Fibroblast of lung (primary cell): ENCODE measurements at regions not wholly inside any gene's neighbourhood (a gene's known extent, or its start where the extent isn't known, plus 50 kb on each side); places are given as distances from the start of the nearest gene placed in this dataset.
"Not testable (repeated sequence)": the region's sequence is repeated elsewhere in the genome, so short reads cannot be mapped to it uniquely, and the experiment has no call there.

ENCODE experiments used
- DNase-seq, 2 donors: peaks; one replicate each; pipeline versions ENCODE4 v3.0.0 to v3.0.0-alpha.2; 2010; ENCODE audit warnings: low read depth in 2 of 2
- H2AFZ ChIP-seq: 2 replicates; pipeline ENCODE4 v1.5.1; 2012; ENCODE audit warnings: low read length, control low read depth, inconsistent platforms
- H3K27ac ChIP-seq: 2 replicates; pipeline ENCODE4 v1.5.1; 2011; ENCODE audit warnings: low read length, control low read depth; ENCODE audit not compliant: insufficient read depth
- H3K27me3 ChIP-seq: 2 replicates; pipeline ENCODE4 v1.5.1; 2011; ENCODE audit warnings: mild to moderate bottlenecking, low read length; ENCODE audit not compliant: control insufficient read depth, insufficient read depth
- H3K36me3 ChIP-seq: 2 replicates; pipeline ENCODE4 v1.5.1; 2011; ENCODE audit warnings: low read length; ENCODE audit not compliant: control insufficient read depth, insufficient read depth
- H3K4me1 ChIP-seq: 2 replicates; pipeline ENCODE4 v1.5.1; 2011; ENCODE audit warnings: low read length; ENCODE audit not compliant: control insufficient read depth, insufficient read depth; ENCODE audit errors: extremely low read depth
- H3K4me2 ChIP-seq: 2 replicates; pipeline ENCODE4 v1.5.1; 2011; ENCODE audit warnings: low read length, control low read depth; ENCODE audit not compliant: insufficient read depth; ENCODE audit errors: extremely low read depth
- H3K4me3 ChIP-seq, 4 experiments: fragments of 200-600 bp in 1 of 4; sonication (generic) in 1 of 4; replicated peaks in 1 of 4; 2 replicates each; pipeline ENCODE4 v1.5.1; 2011 to 2016; ENCODE audit warnings: low read length in 4 of 4, low read depth in 3 of 4, mild to moderate bottlenecking in 3 of 4, control low read depth in 2 of 4, inconsistent platforms in 1 of 4, mixed read lengths in 1 of 4; ENCODE audit not compliant: insufficient read depth in 1 of 4; ENCODE audit errors: control extremely low read depth in 1 of 4
- H3K79me2 ChIP-seq: 2 replicates; pipeline ENCODE4 v1.5.1; 2012; ENCODE audit warnings: mild to moderate bottlenecking, low read length, inconsistent platforms; ENCODE audit not compliant: control insufficient read depth, insufficient read depth
- H3K9ac ChIP-seq: 2 replicates; pipeline ENCODE4 v1.5.1; 2011; ENCODE audit warnings: mild to moderate bottlenecking, low read length, control low read depth; ENCODE audit not compliant: insufficient read depth
- H3K9me3 ChIP-seq: 2 replicates; pipeline ENCODE4 v1.5.1; 2012; ENCODE audit warnings: low read depth, low read length; ENCODE audit not compliant: control insufficient read depth, insufficient read depth
- H4K20me1 ChIP-seq: 2 replicates; pipeline ENCODE4 v1.5.1; 2011; ENCODE audit warnings: low read length; ENCODE audit not compliant: control insufficient read depth, insufficient read depth; ENCODE audit errors: extremely low read depth
- CTCF ChIP-seq, 2 donors: IDR thresholded peaks in 1 of 2; conservative IDR thresholded peaks in 1 of 2; 1 replicate in 1 of 2; 2 replicates in 1 of 2; pipeline ENCODE4 v1.5.1; 2011 to 2012; ENCODE audit warnings: low read length in 2 of 2, control low read depth in 1 of 2, inconsistent platforms in 1 of 2, low read depth in 1 of 2, mild to moderate bottlenecking in 1 of 2
- EZH2 ChIP-seq: IDR thresholded peaks from 2 replicates; pipeline ENCODE4 v1.5.1; 2012; ENCODE audit warnings: low read length, control low read depth, mild to moderate bottlenecking; ENCODE audit errors: missing control alignments

GRCh38 chr9:87386490-87387025 is 111.1 kb upstream of the DAPK1 start:
- no peak overlapping the region for H3K9ac ChIP-seq
- H3K36me3 ChIP-seq, result no peaks in the 10 kb centered on the region
- no peaks in the 10 kb centered on the region for H3K9me3 ChIP-seq
- no peaks in the 10 kb centered on the region for H3K27me3 ChIP-seq
- no peak overlapping the region for H3K4me3 ChIP-seq
- no peaks in the 10 kb centered on the region for H3K4me1 ChIP-seq
- H4K20me1 ChIP-seq, result no peaks in the 10 kb centered on the region
- no peak overlapping the region for H3K4me2 ChIP-seq
- H3K27ac ChIP-seq, result no peak overlapping the region
- H2AFZ ChIP-seq, result no peak overlapping the region
- peak in 1 of 2 donors; percentile 47 for DNase-seq
- H3K79me2 ChIP-seq, result no peaks in the 10 kb centered on the region
- TF ChIP-seq EZH2 (no peak), CTCF (conservative IDR thresholded peaks at IDR 0.05 in 1 of 2, IDR thresholded peaks at IDR 0.05 in 1 of 2; ENCODE audit: low read depth in 1 of 2, low read length in 2 of 2) (no peak)

GRCh38 chr9:87387351-87388011 is 110.2 kb upstream of the DAPK1 start:
- Histone ChIP-seq H2AFZ (no peak overlapping the region), H3K36me3 (no peaks in the 10 kb centered on the region), H3K4me2 (no peak overlapping the region), H3K9me3 (no peaks in the 10 kb centered on the region), H3K9ac (no peak overlapping the region), H3K4me1 (no peaks in the 10 kb centered on the region), H3K4me3 (no peak overlapping the region), H3K27ac (no peak overlapping the region), H3K79me2 (no peaks in the 10 kb centered on the region), H4K20me1 (no peaks in the 10 kb centered on the region), H3K27me3 (no peaks in the 10 kb centered on the region)
- TF ChIP-seq EZH2 (no peak), CTCF (conservative IDR thresholded peaks at IDR 0.05 in 1 of 2, IDR thresholded peaks at IDR 0.05 in 1 of 2; ENCODE audit: low read depth in 1 of 2, low read length in 2 of 2) (no peak)
- DNase-seq, result peak in 1 of 2 donors; percentile 59

- H3K27ac ChIP-seq, result not testable (repeated sequence)
Measured at GRCh38 chr9:87388708-87389107, 109.0 kb upstream of the DAPK1 start.

More at GRCh38 chr9:87388708-87389107, 109.0 kb upstream of the DAPK1 start:
- not testable (repeated sequence) for H3K4me3 ChIP-seq, H3K4me2 ChIP-seq, H3K79me2 ChIP-seq, H2AFZ ChIP-seq, H3K9me3 ChIP-seq, H4K20me1 ChIP-seq, H3K4me1 ChIP-seq, H3K9ac ChIP-seq, DNase-seq, H3K27me3 ChIP-seq, H3K36me3 ChIP-seq
